ENCODE measurements at regions not wholly inside any gene's neighbourhood (a gene's known extent, or its start where the extent isn't known, plus 50 kb on each side); places are given as distances from the start of the nearest gene placed in this dataset.

GRCh38 chr1:83697220-83697619, 301.7 kb downstream of the TTLL7 start:
- TF ChIP-seq CTCF (IDR thresholded peaks at IDR 0.05; ENCODE audit: low read depth, low read length) (no peak), POLR2A (IDR thresholded peaks at IDR 0.05; ENCODE audit: extremely low read depth, insufficient read length) (no peak), MAX (IDR thresholded peaks at IDR 0.05; ENCODE audit: low read depth, low read length) (no peak)

Data from NB4 (cell line).